Ramos (cell line): ENCODE measurements at regions not wholly inside any gene's neighbourhood (a gene's known extent, or its start where the extent isn't known, plus 50 kb on each side); places are given as distances from the start of the nearest gene placed in this dataset.

ENCODE experiments used
- in situ Hi-C: fragments of 300-500 bp; cut with MboI; formaldehyde crosslinking; loops from one replicate; pipeline ENCODE4 v1.14.3; 2022; ENCODE audit warnings: low sequenced_read_pairs; ENCODE audit not compliant: unreplicated experiment

DNA sequence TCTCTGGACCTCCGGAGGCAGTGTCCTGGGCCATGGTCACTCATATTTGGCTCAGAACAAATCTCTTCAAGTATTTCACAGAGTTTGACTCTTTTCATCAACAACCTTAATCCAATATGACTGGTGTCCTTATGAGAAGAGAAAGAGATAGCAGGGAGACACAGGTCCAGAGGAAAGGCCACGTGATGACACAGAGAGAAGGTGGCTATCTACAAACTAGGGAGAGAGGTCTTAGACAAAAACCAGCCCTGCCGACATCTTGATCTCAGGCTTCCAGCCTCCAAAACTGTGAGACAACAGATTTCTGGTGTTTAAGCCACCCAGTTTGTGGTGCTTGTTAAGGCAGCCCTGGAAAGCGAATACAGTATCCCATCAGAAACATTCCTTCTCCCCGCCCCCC is 237.1 kb upstream of the PROK2 start:
- in situ Hi-C loops: no loop called here

DNA sequence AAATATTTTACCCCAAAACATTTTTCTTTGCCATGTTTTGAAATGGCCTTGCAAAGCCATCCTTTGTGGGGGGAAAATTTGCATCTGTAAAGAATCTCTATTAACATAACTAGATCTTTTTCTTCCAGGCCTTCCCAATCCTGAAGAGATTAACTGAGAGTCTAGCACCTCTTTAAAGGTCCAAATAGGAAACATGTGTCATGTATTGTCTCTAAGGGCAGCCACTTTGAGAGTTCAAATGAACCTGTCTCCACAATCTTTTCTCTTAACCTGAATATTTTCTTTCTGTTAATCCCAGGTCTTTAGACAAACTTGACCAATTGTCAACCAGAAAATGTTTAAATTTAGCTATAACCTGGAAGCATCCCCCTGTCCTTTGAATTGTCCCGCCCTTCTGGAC is 236.6 kb upstream of the PROK2 start:
- in situ Hi-C loops: no loop called here

- in situ Hi-C loops: no loop called here
Measured at GRCh38 chr3:72018343-72018984, 233.5 kb upstream of the PROK2 start.

DNA sequence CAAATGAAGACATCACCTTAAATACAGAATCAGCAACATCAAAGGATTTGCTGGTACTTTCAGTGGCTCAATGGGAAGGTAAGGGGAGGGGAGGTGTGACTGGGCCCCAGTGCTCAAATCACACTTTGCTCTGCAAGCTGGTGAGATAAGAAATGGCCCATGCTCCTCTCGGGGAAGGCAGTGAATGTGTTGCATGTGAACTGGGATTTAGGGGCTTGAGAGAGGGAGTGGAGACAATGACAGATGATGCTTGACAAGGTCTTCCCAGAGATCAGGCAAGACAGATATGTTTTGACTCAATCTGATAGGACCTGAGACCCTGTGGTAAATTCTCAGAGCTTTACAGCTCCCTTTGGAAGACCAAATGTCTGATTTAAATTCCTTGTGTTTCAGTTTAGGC is 233.0 kb upstream of the PROK2 start:
- in situ Hi-C loops: no loop called here

- in situ Hi-C loops: no loop called here
Measured at GRCh38 chr3:72017311-72017710, 232.4 kb upstream of the PROK2 start.

GRCh38 chr3:72015463-72015862 is 230.5 kb upstream of the PROK2 start:
- in situ Hi-C loops: no loop called here

- in situ Hi-C loops: no loop called here
Measured at GRCh38 chr3:72013084-72013483, 228.1 kb upstream of the PROK2 start.

GRCh38 chr3:72012363-72012762 is 227.4 kb upstream of the PROK2 start:
- in situ Hi-C loops: no loop called here

- in situ Hi-C loops: no loop called here
Measured at GRCh38 chr3:72011485-72011884, 226.5 kb upstream of the PROK2 start.

- in situ Hi-C loops: no loop called here
Measured at GRCh38 chr3:72009851-72010443, 225.0 kb upstream of the PROK2 start.

- in situ Hi-C loops: no loop called here
Measured at GRCh38 chr3:72008226-72008996, 223.5 kb upstream of the PROK2 start.

GRCh38 chr3:72006631-72007556 is 221.9 kb upstream of the PROK2 start:
- in situ Hi-C loops: no loop called here

- in situ Hi-C loops: no loop called here
Measured at GRCh38 chr3:72004749-72005292, 219.9 kb upstream of the PROK2 start.

- in situ Hi-C loops: no loop called here
Measured at GRCh38 chr3:72003936-72004335, 219.0 kb upstream of the PROK2 start.

GRCh38 chr3:72001758-72002157 is 216.8 kb upstream of the PROK2 start:
- in situ Hi-C loops: no loop called here

GRCh38 chr3:71998995-71999673 is 214.2 kb upstream of the PROK2 start:
- in situ Hi-C loops: no loop called here

DNA sequence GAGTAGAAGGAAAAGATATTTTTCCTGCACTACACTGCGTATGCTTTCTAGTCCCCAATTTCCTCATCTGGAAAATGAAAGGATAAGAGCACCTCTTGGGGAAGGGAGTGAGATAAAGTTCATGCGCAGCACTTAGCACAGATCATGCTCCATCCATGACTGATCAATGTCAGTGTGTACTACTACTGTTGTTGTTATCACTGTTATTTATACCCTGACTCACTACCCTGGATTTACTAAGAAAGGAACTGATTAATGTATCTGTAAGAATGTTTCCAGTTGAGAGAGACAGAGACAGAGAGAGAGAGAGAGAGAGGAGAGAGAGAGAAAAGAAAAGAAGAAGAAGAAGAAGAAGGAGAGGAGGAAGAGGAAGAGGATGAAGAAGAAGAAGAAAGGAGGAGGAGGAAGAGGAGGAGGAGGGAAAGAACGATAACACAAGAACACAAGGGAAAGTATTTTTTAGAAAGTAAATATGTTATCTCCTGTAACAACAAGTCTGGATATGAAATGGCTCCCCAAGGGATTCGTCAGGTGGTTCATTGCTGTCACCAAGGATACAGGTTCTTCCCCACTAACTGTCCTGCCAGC is 212.2 kb upstream of the PROK2 start:
- in situ Hi-C loops: no loop called here

DNA sequence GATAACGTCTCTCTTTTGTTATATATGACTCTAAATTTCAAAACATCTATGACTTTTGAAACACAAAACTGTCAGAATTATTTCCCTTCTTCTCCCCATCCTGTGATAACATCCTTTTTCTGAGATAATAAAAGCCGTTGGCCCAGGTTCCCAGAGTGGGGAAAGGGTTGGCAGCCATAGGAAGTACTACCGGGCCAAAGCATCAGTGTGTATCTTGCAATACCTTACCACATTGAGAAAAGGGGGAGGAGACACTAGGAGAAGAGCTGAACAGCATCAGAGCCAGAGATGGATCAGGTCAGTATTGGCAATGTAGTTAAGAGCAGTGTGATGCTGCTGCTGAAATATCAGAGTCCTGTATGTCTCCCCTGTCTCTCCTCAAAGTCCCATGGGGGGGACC is 210.0 kb upstream of the PROK2 start:
- in situ Hi-C loops: no loop called here

GRCh38 chr3:71994203-71994602 is 209.3 kb upstream of the PROK2 start:
- in situ Hi-C loops: no loop called here
